Keratinocyte (primary cell): ENCODE measurements at regions not wholly inside any gene's neighbourhood (a gene's known extent, or its start where the extent isn't known, plus 50 kb on each side); places are given as distances from the start of the nearest gene placed in this dataset.

Experiments
- DNase-seq: peaks from one replicate; pipeline ENCODE4 v3.0.0-alpha.2; 2011; ENCODE audit warnings: low read depth, missing footprints, low spot score
- FAIRE-seq: peaks from 2 replicates; lab custom pipeline; 2011; peaks lifted over from hg19 to GRCh38; lab: Jason Lieb, UNC
- H2AFZ ChIP-seq: 2 replicates; pipeline ENCODE4 v1.6.0; 2012; ENCODE audit warnings: low read length, control low read depth, inconsistent platforms; ENCODE audit not compliant: control insufficient read depth
- H3K27ac ChIP-seq: 2 replicates; pipeline ENCODE4 v1.5.1; 2011; ENCODE audit warnings: low read length; ENCODE audit not compliant: control insufficient read depth, insufficient read depth
- H3K27me3 ChIP-seq: 3 replicates; pipeline ENCODE4 v1.6.0; 2011; ENCODE audit warnings: low read length; ENCODE audit not compliant: control insufficient read depth, insufficient read depth; ENCODE audit errors: extremely low read depth
- H3K36me3 ChIP-seq, 2 experiments: 2 replicates in 1 of 2; 3 replicates in 1 of 2; pipeline ENCODE4 v1.5.1; 2011; ENCODE audit warnings: low read length in 2 of 2, mild to moderate bottlenecking in 1 of 2; ENCODE audit not compliant: control insufficient read depth in 2 of 2, insufficient read depth in 2 of 2; ENCODE audit errors: extremely low read depth in 1 of 2
- H3K4me1 ChIP-seq: 3 replicates; pipeline ENCODE4 v1.5.1; 2011; ENCODE audit warnings: low read length; ENCODE audit not compliant: control insufficient read depth, insufficient read depth; ENCODE audit errors: extremely low read depth
- H3K4me2 ChIP-seq: 3 replicates; pipeline ENCODE4 v1.6.0; 2011; ENCODE audit warnings: low read depth, low read length; ENCODE audit not compliant: control insufficient read depth, insufficient read depth; ENCODE audit errors: extremely low read depth
- H3K4me3 ChIP-seq, 3 experiments: fragments of 200-600 bp in 1 of 3; sonication (generic) in 1 of 3; 2 replicates in 2 of 3; 3 replicates in 1 of 3; pipeline ENCODE4 v1.5.1; 2011 to 2016; ENCODE audit warnings: low read length in 3 of 3, mild to moderate bottlenecking in 3 of 3, control low read depth in 2 of 3, inconsistent platforms in 1 of 3, low read depth in 1 of 3, mixed read lengths in 1 of 3, mixed run types in 1 of 3, moderate library complexity in 1 of 3; ENCODE audit not compliant: control insufficient read depth in 2 of 3, insufficient read depth in 2 of 3; ENCODE audit errors: extremely low read depth in 1 of 3
- H3K79me2 ChIP-seq: 2 replicates; pipeline ENCODE4 v1.6.0; 2012; ENCODE audit warnings: low read length; ENCODE audit not compliant: control insufficient read depth, insufficient read depth
- H3K9ac ChIP-seq: 3 replicates; pipeline ENCODE4 v1.6.0; 2011; ENCODE audit warnings: low read length; ENCODE audit not compliant: control insufficient read depth, insufficient read depth; ENCODE audit errors: extremely low read depth
- H3K9me1 ChIP-seq: 3 replicates; pipeline ENCODE4 v1.6.0; 2011; ENCODE audit warnings: low read length; ENCODE audit not compliant: control insufficient read depth, insufficient read depth; ENCODE audit errors: extremely low read depth
- H3K9me3 ChIP-seq: 2 replicates; pipeline ENCODE4 v1.5.1; 2012; ENCODE audit warnings: low read depth, low read length; ENCODE audit not compliant: control insufficient read depth
- H4K20me1 ChIP-seq: 3 replicates; pipeline ENCODE4 v1.6.0; 2011; ENCODE audit warnings: low read length; ENCODE audit not compliant: control insufficient read depth, insufficient read depth; ENCODE audit errors: extremely low read depth
- CTCF ChIP-seq, 3 experiments: IDR thresholded peaks in 1 of 3; conservative IDR thresholded peaks in 1 of 3; optimal IDR thresholded peaks in 1 of 3; 2 replicates in 2 of 3; 3 replicates in 1 of 3; pipeline versions ENCODE3 to v1.5.1; 2011; ENCODE audit warnings: low read length in 3 of 3, mild to moderate bottlenecking in 3 of 3, moderate library complexity in 2 of 3, control low read depth in 1 of 3, inconsistent platforms in 1 of 3; ENCODE audit not compliant: insufficient read depth in 2 of 3; ENCODE audit errors: extremely low read depth in 1 of 3
- EZH2 ChIP-seq: IDR thresholded peaks from one replicate; pipeline ENCODE4 v1.6.1; 2012; ENCODE audit warnings: inconsistent platforms, mild to moderate bottlenecking, low read length, moderate library complexity
- dilution Hi-C: fragments of 300-500 bp; cut with MboI; formaldehyde crosslinking; loops from one replicate; pipeline ENCODE4 v1.7.0; 2020; ENCODE audit warnings: low sequenced_read_pairs; ENCODE audit not compliant: extremely low pct_ligation_motif_present

- H3K9me3 ChIP-seq, result peaks cover 2% of the 10 kb centered on the region
- TF ChIP-seq CTCF (optimal IDR thresholded peaks at IDR 0.05 in 1 of 3, IDR thresholded peaks at IDR 0.05 in 1 of 3, conservative IDR thresholded peaks at IDR 0.05 in 1 of 3; ENCODE audit: extremely low read depth in 1 of 3, insufficient read depth in 2 of 3, low read length in 3 of 3) (no peak), EZH2 (no peak)
- H3K4me3 ChIP-seq, result no peak overlapping the region
- DNase-seq (no peak), FAIRE-seq (no peak)
- no peaks in the 10 kb centered on the region for H3K36me3 ChIP-seq
- no peak overlapping the region for H2AFZ ChIP-seq
- H3K9ac ChIP-seq, result no peak overlapping the region
- dilution Hi-C loops, result no loop called here
- H3K4me2 ChIP-seq, result no peak overlapping the region
- H3K9me1 ChIP-seq, result no peaks in the 10 kb centered on the region
- no peaks in the 10 kb centered on the region for H3K79me2 ChIP-seq
- no peaks in the 10 kb centered on the region for H4K20me1 ChIP-seq
- H3K27me3 ChIP-seq, result no peaks in the 10 kb centered on the region
- no peak overlapping the region for H3K27ac ChIP-seq
- no peaks in the 10 kb centered on the region for H3K4me1 ChIP-seq
Observed at GRCh38 chr5:99386406-99387077, 457.7 kb upstream of the CHD1 start.

- H3K9ac ChIP-seq, result no peak overlapping the region
- no peaks in the 10 kb centered on the region for H3K36me3 ChIP-seq
- no peaks in the 10 kb centered on the region for H3K79me2 ChIP-seq
- H3K9me3 ChIP-seq, result peaks cover 2% of the 10 kb centered on the region
- no peak overlapping the region for H2AFZ ChIP-seq
- dilution Hi-C loops, result no loop called here
- no peaks in the 10 kb centered on the region for H4K20me1 ChIP-seq
- TF ChIP-seq EZH2 (no peak), CTCF (optimal IDR thresholded peaks at IDR 0.05 in 1 of 3, IDR thresholded peaks at IDR 0.05 in 1 of 3, conservative IDR thresholded peaks at IDR 0.05 in 1 of 3; ENCODE audit: extremely low read depth in 1 of 3, insufficient read depth in 2 of 3, low read length in 3 of 3) (no peak)
- FAIRE-seq (no peak), DNase-seq (no peak)
- no peaks in the 10 kb centered on the region for H3K27me3 ChIP-seq
- H3K4me2 ChIP-seq, result no peak overlapping the region
- no peaks in the 10 kb centered on the region for H3K9me1 ChIP-seq
- H3K4me3 ChIP-seq, result no peak overlapping the region
- H3K27ac ChIP-seq, result no peak overlapping the region
- H3K4me1 ChIP-seq, result no peaks in the 10 kb centered on the region
Observed at GRCh38 chr5:99379187-99379586, 450.4 kb upstream of the CHD1 start.
